ENCODE measurements at regions not wholly inside any gene's neighbourhood (a gene's known extent, or its start where the extent isn't known, plus 50 kb on each side); places are given as distances from the start of the nearest gene placed in this dataset.

DNA sequence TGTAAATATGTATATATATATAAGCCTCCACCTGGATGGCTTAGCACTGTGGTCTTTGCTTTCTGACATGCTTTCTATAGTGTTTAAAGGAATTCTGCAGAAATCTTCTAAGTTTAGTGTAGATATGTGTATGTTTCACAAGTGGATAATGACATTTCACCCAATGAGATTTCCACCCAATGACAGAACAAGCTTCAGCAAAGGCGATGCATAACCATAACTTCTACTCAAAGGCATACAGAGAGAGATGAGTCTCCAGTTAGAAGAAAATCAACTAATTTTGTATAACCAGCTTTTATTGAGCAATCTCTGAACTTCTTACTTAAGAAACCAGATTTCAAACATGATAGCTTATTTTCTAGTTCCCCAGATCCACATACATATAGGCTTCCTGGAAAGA lies 134.0 kb downstream of the DYRK2 start:
- 100% methylated on average over 1 of the region's 1 CpG; no CpG with 5 or more reads in 1 of the 2 experiments for WGBS, 2 experiments (ENCODE audit: extremely low coverage in 1 of 2, insufficient coverage in 1 of 2, insufficient read length in 1 of 2, insufficient replicate concordance in 2 of 2, low coverage in 1 of 2, low lambda C conversion rate in 2 of 2, missing lambda C conversion rate in 1 of 2)
- POLR2A ChIA-PET (ENCODE audit: partially characterized antibody): no interaction called here
- H3K36me3 ChIP-seq (ENCODE audit: control insufficient read depth in 2 of 4, insufficient read depth in 4 of 4, low read length in 3 of 4): no peaks in the 10 kb centered on the region
- no peak for TF ChIP-seq HDAC2 (IDR thresholded peaks at IDR 0.05; ENCODE audit: borderline replicate concordance in 1 of 2, low read depth in 2 of 2, low read length in 2 of 2)
- TF ChIP-seq YY1 (IDR thresholded peaks at IDR 0.05; ENCODE audit: low read depth, low read length): no peak
- no peak for TF ChIP-seq MAFK (IDR thresholded peaks at IDR 0.05; ENCODE audit: low read depth, low read length)
- TF ChIP-seq BACH1 (IDR thresholded peaks at IDR 0.05; ENCODE audit: low read length): no peak
- TF ChIP-seq KDM5A (IDR thresholded peaks at IDR 0.05; ENCODE audit: low read length): no peak
- TF ChIP-seq, protein P1, sequence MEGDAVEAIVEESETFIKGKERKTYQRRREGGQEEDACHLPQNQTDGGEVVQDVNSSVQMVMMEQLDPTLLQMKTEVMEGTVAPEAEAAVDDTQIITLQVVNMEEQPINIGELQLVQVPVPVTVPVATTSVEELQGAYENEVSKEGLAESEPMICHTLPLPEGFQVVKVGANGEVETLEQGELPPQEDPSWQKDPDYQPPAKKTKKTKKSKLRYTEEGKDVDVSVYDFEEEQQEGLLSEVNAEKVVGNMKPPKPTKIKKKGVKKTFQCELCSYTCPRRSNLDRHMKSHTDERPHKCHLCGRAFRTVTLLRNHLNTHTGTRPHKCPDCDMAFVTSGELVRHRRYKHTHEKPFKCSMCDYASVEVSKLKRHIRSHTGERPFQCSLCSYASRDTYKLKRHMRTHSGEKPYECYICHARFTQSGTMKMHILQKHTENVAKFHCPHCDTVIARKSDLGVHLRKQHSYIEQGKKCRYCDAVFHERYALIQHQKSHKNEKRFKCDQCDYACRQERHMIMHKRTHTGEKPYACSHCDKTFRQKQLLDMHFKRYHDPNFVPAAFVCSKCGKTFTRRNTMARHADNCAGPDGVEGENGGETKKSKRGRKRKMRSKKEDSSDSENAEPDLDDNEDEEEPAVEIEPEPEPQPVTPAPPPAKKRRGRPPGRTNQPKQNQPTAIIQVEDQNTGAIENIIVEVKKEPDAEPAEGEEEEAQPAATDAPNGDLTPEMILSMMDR (IDR thresholded peaks at IDR 0.05; ENCODE audit: control extremely low read depth in 1 of 3, insufficient read depth in 1 of 3, low read depth in 1 of 3, low read length in 3 of 3): no peak
- no peak for TF ChIP-seq SRF (IDR thresholded peaks at IDR 0.05; ENCODE audit: low read depth, low read length)
- no peak for TF ChIP-seq EP300 (IDR thresholded peaks at IDR 0.05; ENCODE audit: borderline replicate concordance in 1 of 2, low read depth in 2 of 2, low read length in 2 of 2)
- no peak for TF ChIP-seq TAF1 (IDR thresholded peaks at IDR 0.05; ENCODE audit: low read depth, low read length)
- no peak for TF ChIP-seq CHD1 (IDR thresholded peaks at IDR 0.05; ENCODE audit: low read depth, low read length)
- no peak for TF ChIP-seq GTF2F1 (IDR thresholded peaks at IDR 0.05; ENCODE audit: borderline replicate concordance, low read depth, low read length)
- TF ChIP-seq CBX5 (IDR thresholded peaks at IDR 0.05; ENCODE audit: low read depth, low read length): no peak
- TF ChIP-seq PHF8 (conservative IDR thresholded peaks at IDR 0.05; ENCODE audit: low read depth, low read length): no peak

More for the DNA sequence above, 134.0 kb downstream of the DYRK2 start:
- CTCF ChIA-PET (ENCODE audit: partially characterized antibody): interaction anchor here (1.0 kb wide), 1 partner anchor 8 kb away, joined by 3 read pairs; no protein-coding TSS in a partner anchor
- Histone ChIP-seq H3K79me2 (ENCODE audit: control insufficient read depth in 1 of 2, insufficient read depth in 2 of 2, low read length in 2 of 2) (no peaks in the 10 kb centered on the region), H3K23me2 (ENCODE audit: low read depth, low read length) (no peaks in the 10 kb centered on the region), H3K9ac (replicated peaks in 1 of 4; ENCODE audit: extremely low read depth in 1 of 4, low read depth in 3 of 4, low read length in 3 of 4) (no peak overlapping the region), H3K79me1 (ENCODE audit: low read depth, low read length) (no peaks in the 10 kb centered on the region), H2BK20ac (ENCODE audit: low read length) (no peak overlapping the region), H3K18ac (ENCODE audit: extremely low read depth, low read length) (no peak overlapping the region), H2AK5ac (ENCODE audit: low read depth, low read length) (no peak overlapping the region), H3K4me3 (ENCODE audit: extremely low read depth in 1 of 4, insufficient read depth in 2 of 4, low read depth in 3 of 4, low read length in 4 of 4) (no peak overlapping the region), H3K56ac (replicated peaks; ENCODE audit: insufficient read length, low read depth, low read length) (no peak overlapping the region), H2AFZ (ENCODE audit: low read length) (no peak overlapping the region), H4K5ac (ENCODE audit: insufficient read length, low read depth, low read length) (no peak overlapping the region), H3K27ac (ENCODE audit: low read depth, low read length) (no peak overlapping the region), H2BK15ac (ENCODE audit: low read length) (no peak overlapping the region), H4K8ac (ENCODE audit: extremely low read depth, insufficient read depth, low read length) (no peak overlapping the region), H3K14ac (ENCODE audit: insufficient read length) (no peak overlapping the region), H2BK5ac (ENCODE audit: low read depth, low read length) (no peak overlapping the region), H3K23ac (ENCODE audit: insufficient read length) (no peak overlapping the region), H3K9me3 (ENCODE audit: insufficient read depth in 2 of 2, low read depth in 1 of 2, low read length in 1 of 2) (no peaks in the 10 kb centered on the region), H3K4me2 (ENCODE audit: insufficient read depth in 1 of 2, low read depth in 2 of 2, low read length in 2 of 2) (no peak overlapping the region), H3K27me3 (replicated peaks in 1 of 4; ENCODE audit: control insufficient read depth in 3 of 4, extremely low read depth in 1 of 4, insufficient read depth in 3 of 4, low read length in 3 of 4) (no peaks in the 10 kb centered on the region), H3K4ac (replicated peaks; ENCODE audit: insufficient read length, low read depth, low read length) (no peak overlapping the region), H3K4me1 (replicated peaks in 1 of 4; ENCODE audit: control insufficient read depth in 3 of 4, insufficient read depth in 4 of 4, low read length in 3 of 4) (no peaks in the 10 kb centered on the region), H4K91ac (replicated peaks; ENCODE audit: insufficient read length, low read length) (no peak overlapping the region), H2BK120ac (replicated peaks; ENCODE audit: low read depth, low read length) (no peak overlapping the region), H2BK12ac (ENCODE audit: low read depth, low read length) (no peak overlapping the region), H4K20me1 (replicated peaks in 1 of 2; ENCODE audit: control insufficient read depth in 1 of 2, insufficient read depth in 2 of 2, low read length in 2 of 2) (no peaks in the 10 kb centered on the region)
- no peak for FAIRE-seq
- DNase-seq (ENCODE audit: low read depth in 1 of 2, low spot score in 2 of 2): no peak

Data from H1 (cell line).